GM12878 (cell line): ENCODE measurements at regions not wholly inside any gene's neighbourhood (a gene's known extent, or its start where the extent isn't known, plus 50 kb on each side); places are given as distances from the start of the nearest gene placed in this dataset.

Source experiments
- ATAC-seq: fragments of 200-7000 bp; cut with Tn5 transposase; 3 replicates; pipeline ENCODE4 v1.9.1; 2020; ENCODE audit warnings: mild to moderate bottlenecking, moderate library complexity
- BruUV-seq: library from RNA; stranded (reverse); fragments of 400-500 nt; replicated peaks from 2 replicates; lab custom pipeline; 2021; lab: Mats Ljungman, UMichigan
- CTCF ChIA-PET: fragments of 300-600 bp; sonication (Branson Sonifier 250); formaldehyde crosslinking; extraction: SDS; loops from one replicate; lab custom pipeline; 2021; ENCODE audit warnings: inconsistent platforms; lab: Yijun Ruan, JAX
- POLR2A ChIA-PET: fragments of 350-600 bp; formaldehyde crosslinking; extraction: SDS; loops from one replicate; lab custom pipeline; 2021; ENCODE audit warnings: inconsistent platforms; lab: Charles Lee
- RAD21 ChIA-PET: fragments of 300-600 bp; sonication (Branson Sonifier 250); formaldehyde crosslinking; loops from one replicate; lab custom pipeline; 2023; ENCODE audit warnings: antibody characterized with exemption; ENCODE audit not compliant: unreplicated experiment; lab: Charles Lee
- SMC1A ChIA-PET: fragments of 300-600 bp; sonication (Branson Sonifier 250); formaldehyde crosslinking; loops from one replicate; lab custom pipeline; 2023; ENCODE audit not compliant: unreplicated experiment, uncharacterized antibody; lab: Charles Lee
- DNase-seq: peaks from one replicate; pipeline ENCODE4 v3.0.0-alpha.2; 2011; ENCODE audit warnings: low read depth, low spot score
- FAIRE-seq: peaks from 3 replicates; lab custom pipeline; 2011; peaks lifted over from hg19 to GRCh38; lab: Jason Lieb, UNC
- H2AFZ ChIP-seq: 2 replicates; pipeline ENCODE4 v1.6.0; 2011; ENCODE audit warnings: low read depth, low read length, control low read depth; ENCODE audit not compliant: control insufficient read depth
- H3K27ac ChIP-seq: 2 replicates; pipeline ENCODE4 v1.5.1; 2011; ENCODE audit warnings: control low read depth; ENCODE audit not compliant: control insufficient read depth, insufficient read depth
- H3K27me3 ChIP-seq, 2 experiments: replicated peaks in 1 of 2; 2 replicates each; pipeline versions ENCODE4 v1.6.0 to v1.6.1; 2011; ENCODE audit warnings: low read length in 1 of 2; ENCODE audit not compliant: control insufficient read depth in 2 of 2, insufficient read depth in 2 of 2
- H3K36me3 ChIP-seq, 2 experiments: 2 replicates each; pipeline ENCODE4 v1.5.1; 2011; ENCODE audit warnings: low read length in 1 of 2; ENCODE audit not compliant: control insufficient read depth in 2 of 2, insufficient read depth in 2 of 2
- H3K4me1 ChIP-seq: 2 replicates; pipeline ENCODE4 v1.6.1; 2011; ENCODE audit warnings: mild to moderate bottlenecking, low read length, moderate library complexity, mixed read lengths; ENCODE audit not compliant: control insufficient read depth, insufficient read depth
- H3K4me2 ChIP-seq: 2 replicates; pipeline ENCODE4 v1.6.0; 2011; ENCODE audit warnings: control low read depth; ENCODE audit not compliant: control insufficient read depth, insufficient read depth
- H3K4me3 ChIP-seq: fragments of 200-600 bp; sonication (generic); 2 replicates; pipeline ENCODE4 v1.5.1; 2016
- H3K79me2 ChIP-seq: 2 replicates; pipeline ENCODE4 v1.6.0; 2011; ENCODE audit warnings: low read length; ENCODE audit not compliant: control insufficient read depth, insufficient read depth
- H3K9ac ChIP-seq: 2 replicates; pipeline ENCODE4 v1.8.0; 2011; ENCODE audit warnings: low read length, control low read depth, mixed read lengths; ENCODE audit not compliant: control insufficient read depth, insufficient read depth
- H3K9me3 ChIP-seq: replicated peaks from 3 replicates; pipeline ENCODE4 v1.5.1; 2011; ENCODE audit warnings: mild to moderate bottlenecking, low read length; ENCODE audit not compliant: control insufficient read depth, insufficient read depth
- H4K20me1 ChIP-seq: 2 replicates; pipeline ENCODE4 v1.6.0; 2011; ENCODE audit not compliant: control insufficient read depth, insufficient read depth
- ASH2L ChIP-seq: fragments of 300-600, 200-600 bp; sonication (generic); IDR thresholded peaks from 2 replicates; pipeline ENCODE4 v1.6.1; 2017; ENCODE audit warnings: low read depth, mild to moderate bottlenecking, borderline replicate concordance
- BACH1 ChIP-seq: fragments of 450-650 bp; IDR thresholded peaks from 2 replicates; pipeline ENCODE4 v1.6.1; 2017; ENCODE audit warnings: mild to moderate bottlenecking, borderline replicate concordance
- BHLHE40 ChIP-seq, 2 experiments: fragments of 450-650 bp in 1 of 2; IDR thresholded peaks; 2 replicates each; pipeline ENCODE4 v1.6.1; 2011 to 2017; ENCODE audit warnings: low read depth in 2 of 2, borderline replicate concordance in 1 of 2, improper control_type of control experiment in 1 of 2, low read length in 1 of 2, mild to moderate bottlenecking in 1 of 2
- CEBPB ChIP-seq, 2 experiments: fragments of 150-350 bp in 1 of 2; IDR thresholded peaks; 2 replicates each; pipeline ENCODE4 v1.6.1; 2012 to 2014; ENCODE audit warnings: low read depth in 2 of 2, low read length in 2 of 2, borderline replicate concordance in 1 of 2, inconsistent platforms in 1 of 2
- DPF2 ChIP-seq: fragments of 450-650 bp; IDR thresholded peaks from 2 replicates; pipeline ENCODE4 v1.6.1; 2017; ENCODE audit warnings: mild to moderate bottlenecking
- EED ChIP-seq: sonication (generic); IDR thresholded peaks from 2 replicates; pipeline ENCODE4 v1.6.1; 2016; ENCODE audit warnings: antibody characterized with exemption, low read depth
- ESRRA ChIP-seq: IDR thresholded peaks from 2 replicates; pipeline ENCODE4 v1.6.1; 2012; ENCODE audit warnings: mild to moderate bottlenecking, low read length, improper control_type of control experiment
- IRF4 ChIP-seq: IDR thresholded peaks from 2 replicates; pipeline ENCODE4 v1.6.1; 2011; ENCODE audit warnings: low read depth, low read length
- MTA2 ChIP-seq: fragments of 450-650 bp; IDR thresholded peaks from 2 replicates; pipeline ENCODE4 v1.6.1; 2016; ENCODE audit warnings: low read depth, mild to moderate bottlenecking, moderate library complexity
- NBN ChIP-seq: fragments of 450-650 bp; IDR thresholded peaks from 2 replicates; pipeline ENCODE4 v1.6.1; 2016
- SKIL ChIP-seq: fragments of 450-650 bp; IDR thresholded peaks from 2 replicates; pipeline ENCODE4 v1.6.1; 2017; ENCODE audit warnings: mild to moderate bottlenecking, low read depth, inconsistent platforms; ENCODE audit not compliant: poor library complexity, severe bottlenecking
- SUZ12 ChIP-seq: fragments of 200-600 bp; sonication (generic); IDR thresholded peaks from one replicate; pipeline ENCODE4 v1.6.1; 2018; ENCODE audit warnings: antibody characterized with exemption, mild to moderate bottlenecking; ENCODE audit not compliant: unreplicated experiment
- WGBS: methylation state at CpG from one replicate; pipeline ENCODE4 v1.1.6; 2016; ENCODE audit warnings: low lambda C conversion rate; ENCODE audit not compliant: insufficient replicate concordance, insufficient coverage; ENCODE audit errors: missing lambda C conversion rate; 5-methylcytosine and 5-hydroxymethylcytosine counted together
- in situ Hi-C: fragments of 300-500 bp; cut with MboI; formaldehyde crosslinking; loops from 9 replicates; pipeline ENCODE4 v1.14.3; 2018; ENCODE audit warnings: mixed read lengths
- intact Hi-C: fragments of 100-400 bp; cut with micrococcal nuclease; formaldehyde crosslinking; loops from one replicate; pipeline ENCODE4 v1.14.2; 2022; ENCODE audit not compliant: unreplicated experiment
- TF ChIP-seq, protein P1 (sequence below): fragments of 450-650 bp; IDR thresholded peaks from 2 replicates; pipeline ENCODE4 v1.6.1; 2017; ENCODE audit warnings: mild to moderate bottlenecking, moderate library complexity
- TF ChIP-seq, protein P2 (sequence below): IDR thresholded peaks from 2 replicates; pipeline ENCODE4 v1.6.1; 2011; ENCODE audit warnings: mild to moderate bottlenecking, low read depth, low read length, moderate library complexity; ENCODE audit not compliant: insufficient replicate concordance

DNA sequence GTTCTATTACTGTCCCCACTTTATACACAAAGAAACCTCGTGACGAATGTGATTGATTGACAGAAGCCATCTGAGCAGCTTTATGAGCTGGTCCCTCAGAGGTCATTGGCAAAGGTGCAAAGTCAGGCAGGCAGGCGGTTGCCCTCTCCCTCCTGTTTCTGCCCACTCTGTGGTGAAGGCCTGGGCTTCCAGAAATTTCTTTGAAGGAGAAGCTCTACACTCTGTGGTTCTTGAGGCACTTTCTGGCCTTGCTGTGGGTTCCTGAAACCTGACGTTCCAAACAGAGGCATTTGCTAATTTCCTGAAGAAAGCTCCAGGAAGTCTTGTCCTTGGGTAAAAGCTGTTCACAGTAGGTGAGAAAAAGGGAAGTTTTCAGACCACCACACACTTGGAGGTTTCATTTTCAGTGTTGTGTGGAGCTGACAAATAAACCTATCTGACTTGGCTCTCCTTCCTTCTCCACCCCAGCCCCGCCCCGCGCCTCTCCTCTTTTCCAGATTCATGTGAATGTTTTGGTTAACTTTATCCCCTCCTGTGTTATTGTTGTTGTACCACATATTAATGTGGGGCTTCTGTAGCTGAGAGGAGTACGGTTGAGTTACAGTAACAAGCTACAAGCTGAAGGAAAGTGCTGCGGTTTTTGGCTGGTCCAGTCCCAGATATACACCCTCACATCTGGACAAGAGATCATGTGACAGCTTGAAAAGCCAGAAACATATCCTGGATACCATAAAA lies 274.1 kb downstream of the CLIC5 start:
- intact Hi-C loops = no loop called here
- peak overlapping the region; percentile 39; the same call in 1 of the 2 replicates for H2AFZ ChIP-seq
- BruUV-seq = no TSS peak
- no peak overlapping the region for H3K4me3 ChIP-seq
- DNase-seq (peak; percentile 48), FAIRE-seq (peak; percentile 95), ATAC-seq (peak; percentile 81)
- H3K79me2 ChIP-seq = no peaks in the 10 kb centered on the region
- no peaks in the 10 kb centered on the region; the same call in 2 of the 3 replicates for H3K9me3 ChIP-seq
- in situ Hi-C loops = no loop called here
- ChIA-PET SMC1A (interaction anchor here (1.0 to 1.8 kb wide), 8 partner anchors 15 to 364 kb away, joined by 3 to 5 read pairs (median 3); partner anchors contain the start of gene SUPT3H), CTCF (interaction anchor here (0.9 to 1.2 kb wide), 5 partner anchors 27 to 181 kb away, joined by 3 to 5 read pairs (median 3); no protein-coding TSS in a partner anchor), POLR2A (interaction anchor here (1.1 kb wide), 1 partner anchor 15 kb away, joined by 4 read pairs; no protein-coding TSS in a partner anchor), RAD21 (interaction anchor here (1.0 to 2.5 kb wide), 5 partner anchors 27 to 180 kb away, joined by 3 to 9 read pairs (median 4); no protein-coding TSS in a partner anchor)
- H3K27ac ChIP-seq = peak overlapping the region; percentile 23; the same call in 1 of the 2 replicates
- no peaks in the 10 kb centered on the region for H4K20me1 ChIP-seq
- WGBS = 27% methylated on average over 9 of the region's 9 CpGs
- no peak overlapping the region for H3K9ac ChIP-seq
- H3K4me1 ChIP-seq = peaks cover 20% of the 10 kb centered on the region
- H3K36me3 ChIP-seq = no peaks in the 10 kb centered on the region
- H3K4me2 ChIP-seq = peak overlapping the region; percentile 62
- H3K27me3 ChIP-seq = no peaks in the 10 kb centered on the region
- TF ChIP-seq SUZ12 = no peak
- TF ChIP-seq SKIL = peak; percentile 45
- TF ChIP-seq MTA2 = peak; percentile 75
- no peak; a peak in 1 of 4 replicates for TF ChIP-seq BHLHE40 (IDR thresholded peaks at IDR 0.05; ENCODE audit: borderline replicate concordance in 1 of 2, low read depth in 2 of 2, low read length in 1 of 2)
- TF ChIP-seq, protein P1, sequence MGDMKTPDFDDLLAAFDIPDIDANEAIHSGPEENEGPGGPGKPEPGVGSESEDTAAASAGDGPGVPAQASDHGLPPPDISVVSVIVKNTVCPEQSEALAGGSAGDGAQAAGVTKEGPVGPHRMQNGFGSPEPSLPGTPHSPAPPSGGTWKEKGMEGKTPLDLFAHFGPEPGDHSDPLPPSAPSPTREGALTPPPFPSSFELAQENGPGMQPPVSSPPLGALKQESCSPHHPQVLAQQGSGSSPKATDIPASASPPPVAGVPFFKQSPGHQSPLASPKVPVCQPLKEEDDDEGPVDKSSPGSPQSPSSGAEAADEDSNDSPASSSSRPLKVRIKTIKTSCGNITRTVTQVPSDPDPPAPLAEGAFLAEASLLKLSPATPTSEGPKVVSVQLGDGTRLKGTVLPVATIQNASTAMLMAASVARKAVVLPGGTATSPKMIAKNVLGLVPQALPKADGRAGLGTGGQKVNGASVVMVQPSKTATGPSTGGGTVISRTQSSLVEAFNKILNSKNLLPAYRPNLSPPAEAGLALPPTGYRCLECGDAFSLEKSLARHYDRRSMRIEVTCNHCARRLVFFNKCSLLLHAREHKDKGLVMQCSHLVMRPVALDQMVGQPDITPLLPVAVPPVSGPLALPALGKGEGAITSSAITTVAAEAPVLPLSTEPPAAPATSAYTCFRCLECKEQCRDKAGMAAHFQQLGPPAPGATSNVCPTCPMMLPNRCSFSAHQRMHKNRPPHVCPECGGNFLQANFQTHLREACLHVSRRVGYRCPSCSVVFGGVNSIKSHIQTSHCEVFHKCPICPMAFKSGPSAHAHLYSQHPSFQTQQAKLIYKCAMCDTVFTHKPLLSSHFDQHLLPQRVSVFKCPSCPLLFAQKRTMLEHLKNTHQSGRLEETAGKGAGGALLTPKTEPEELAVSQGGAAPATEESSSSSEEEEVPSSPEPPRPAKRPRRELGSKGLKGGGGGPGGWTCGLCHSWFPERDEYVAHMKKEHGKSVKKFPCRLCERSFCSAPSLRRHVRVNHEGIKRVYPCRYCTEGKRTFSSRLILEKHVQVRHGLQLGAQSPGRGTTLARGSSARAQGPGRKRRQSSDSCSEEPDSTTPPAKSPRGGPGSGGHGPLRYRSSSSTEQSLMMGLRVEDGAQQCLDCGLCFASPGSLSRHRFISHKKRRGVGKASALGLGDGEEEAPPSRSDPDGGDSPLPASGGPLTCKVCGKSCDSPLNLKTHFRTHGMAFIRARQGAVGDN = peak; percentile 80
- TF ChIP-seq EED = peak; percentile 87
- peak; percentile 82 for TF ChIP-seq DPF2
- 0 out of 2 replicates have a peak, but pooled peaks have one; percentile 26 for TF ChIP-seq ASH2L
- TF ChIP-seq, protein P2, sequence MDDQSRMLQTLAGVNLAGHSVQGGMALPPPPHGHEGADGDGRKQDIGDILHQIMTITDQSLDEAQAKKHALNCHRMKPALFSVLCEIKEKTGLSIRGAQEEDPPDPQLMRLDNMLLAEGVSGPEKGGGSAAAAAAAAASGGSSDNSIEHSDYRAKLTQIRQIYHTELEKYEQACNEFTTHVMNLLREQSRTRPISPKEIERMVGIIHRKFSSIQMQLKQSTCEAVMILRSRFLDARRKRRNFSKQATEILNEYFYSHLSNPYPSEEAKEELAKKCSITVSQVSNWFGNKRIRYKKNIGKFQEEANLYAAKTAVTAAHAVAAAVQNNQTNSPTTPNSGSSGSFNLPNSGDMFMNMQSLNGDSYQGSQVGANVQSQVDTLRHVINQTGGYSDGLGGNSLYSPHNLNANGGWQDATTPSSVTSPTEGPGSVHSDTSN = peak; percentile 84
- TF ChIP-seq NBN = 0 out of 2 replicates have a peak, but pooled peaks have one; percentile 23
- 0 out of 2 replicates have a peak, but pooled peaks have one; percentile 26 for TF ChIP-seq IRF4
- TF ChIP-seq CEBPB (IDR thresholded peaks at IDR 0.05; ENCODE audit: borderline replicate concordance in 1 of 2, low read depth in 2 of 2, low read length in 2 of 2) = no peak
- 0 out of 2 replicates have a peak, but pooled peaks have one; percentile 24 for TF ChIP-seq ESRRA
- TF ChIP-seq BACH1 = no peak
